CD4-positive, CD25-positive, alpha-beta regulatory T cell (primary cell): ENCODE measurements at regions not wholly inside any gene's neighbourhood (a gene's known extent, or its start where the extent isn't known, plus 50 kb on each side); places are given as distances from the start of the nearest gene placed in this dataset.
"Not testable (repeated sequence)": the region's sequence is repeated elsewhere in the genome, so short reads cannot be mapped to it uniquely, and the experiment has no call there.

Experiments used
- ATAC-seq, 2 donors: fragments of 150-1000 bp; cut with Tn5 transposase; one replicate each; pipeline ENCODE4 v1.10.0; 2021; ENCODE audit warnings: low read depth in 2 of 2, moderate number of reproducible peaks in 2 of 2, moderate library complexity in 1 of 2
- DNase-seq, 3 donors: peaks; one replicate each; pipeline versions ENCODE4 v3.0.0 to v3.0.0-alpha.2; 2012 to 2022; ENCODE audit warnings: mixed read lengths in 1 of 3
- H3K27ac ChIP-seq: one replicate; pipeline ENCODE4 v1.7.0; 2013; ENCODE audit warnings: mild to moderate bottlenecking, low read length; ENCODE audit not compliant: insufficient read depth, poor library complexity, severe bottlenecking
- H3K27me3 ChIP-seq: one replicate; pipeline ENCODE4 v1.7.0; 2013; ENCODE audit warnings: low read length; ENCODE audit not compliant: control insufficient read depth, insufficient read depth
- H3K36me3 ChIP-seq: one replicate; pipeline ENCODE4 v1.7.0; 2013; ENCODE audit warnings: mild to moderate bottlenecking, low read length, moderate library complexity; ENCODE audit not compliant: control insufficient read depth, insufficient read depth
- H3K4me1 ChIP-seq: 2 replicates; pipeline ENCODE4 v1.7.0; 2013; ENCODE audit warnings: mild to moderate bottlenecking, low read length; ENCODE audit not compliant: insufficient read depth, control insufficient read depth, poor library complexity, severe bottlenecking
- H3K4me3 ChIP-seq: one replicate; pipeline ENCODE4 v1.7.0; 2013; ENCODE audit warnings: low read depth, mild to moderate bottlenecking, low read length, moderate library complexity
- H3K9me3 ChIP-seq, 2 experiments: 1 replicate in 1 of 2; 2 replicates in 1 of 2; pipeline ENCODE4 v1.7.0; 2013; ENCODE audit warnings: low read length in 2 of 2, mild to moderate bottlenecking in 1 of 2, moderate library complexity in 1 of 2; ENCODE audit not compliant: control insufficient read depth in 2 of 2
- H3K27ac Mint-ChIP-seq, 3 donors: one replicate each; pipeline ENCODE4 v1.8.0; 2020 to 2022; ENCODE audit warnings: mild to moderate bottlenecking in 3 of 3, mixed read lengths in 3 of 3, moderate library complexity in 2 of 3
- H3K27me3 Mint-ChIP-seq: one replicate; pipeline ENCODE4 v1.8.0; 2022; ENCODE audit warnings: mild to moderate bottlenecking, mixed read lengths
- H3K36me3 Mint-ChIP-seq: one replicate; pipeline ENCODE4 v1.8.0; 2020; ENCODE audit warnings: mixed read lengths
- H3K4me1 Mint-ChIP-seq, 4 donors: one replicate each; pipeline ENCODE4 v1.8.0; 2020 to 2022; ENCODE audit warnings: mixed read lengths in 4 of 4, mild to moderate bottlenecking in 1 of 4
- H3K4me3 Mint-ChIP-seq, 4 donors: one replicate each; pipeline ENCODE4 v1.8.0; 2020 to 2022; ENCODE audit warnings: mild to moderate bottlenecking in 4 of 4, mixed read lengths in 4 of 4, moderate library complexity in 3 of 4
- H3K9me3 Mint-ChIP-seq, 7 donors: one replicate each; pipeline ENCODE4 v1.8.0; 2020 to 2022; ENCODE audit warnings: mixed read lengths in 7 of 7, mild to moderate bottlenecking in 3 of 7, moderate library complexity in 2 of 7

GRCh38 chr13:83086948-83087347, 795.3 kb downstream of the SLITRK1 start:
- Histone ChIP-seq H3K27me3 (no peaks in the 10 kb centered on the region), H3K4me3 (no peak overlapping the region), H3K4me1 (no peaks in the 10 kb centered on the region), H3K9me3 (no peaks in the 10 kb centered on the region), H3K27ac (no peak overlapping the region), H3K36me3 (no peaks in the 10 kb centered on the region)
- Mint-ChIP-seq H3K27me3 (no peaks in the 10 kb centered on the region), H3K4me3 (no peak overlapping the region), H3K9me3 (peaks cover 0 to 45% (median 6%) of the 10 kb centered on the region in 7 donors), H3K4me1 (peaks cover 0 to 5% (median 0%) of the 10 kb centered on the region in 4 donors), H3K27ac (no peak overlapping the region), H3K36me3 (no peaks in the 10 kb centered on the region)
- no peak for DNase-seq
- no peak for ATAC-seq

- Histone ChIP-seq H3K27me3 (no peaks in the 10 kb centered on the region), H3K36me3 (no peaks in the 10 kb centered on the region), H3K4me1 (no peaks in the 10 kb centered on the region), H3K9me3 (no peaks in the 10 kb centered on the region), H3K4me3 (no peak overlapping the region), H3K27ac (no peak overlapping the region)
- Mint-ChIP-seq H3K27me3 (no peaks in the 10 kb centered on the region), H3K27ac (no peak overlapping the region), H3K4me1 (peaks cover 0 to 5% (median 0%) of the 10 kb centered on the region in 4 donors), H3K36me3 (no peaks in the 10 kb centered on the region), H3K4me3 (no peak overlapping the region), H3K9me3 (peaks cover 0 to 37% (median 5%) of the 10 kb centered on the region in 7 donors)
- ATAC-seq = no peak
- DNase-seq = no peak
Observed at GRCh38 chr13:83086088-83086487, 796.2 kb downstream of the SLITRK1 start.

GRCh38 chr13:83085186-83085900, 796.9 kb downstream of the SLITRK1 start:
- H3K9me3 Mint-ChIP-seq = peaks cover 0 to 38% (median 5%) of the 10 kb centered on the region in 7 donors
- H3K4me3 Mint-ChIP-seq = no peak overlapping the region
- H3K9me3 ChIP-seq = no peaks in the 10 kb centered on the region
- H3K4me3 ChIP-seq = no peak overlapping the region
- no peaks in the 10 kb centered on the region for H3K4me1 ChIP-seq
- H3K27me3 Mint-ChIP-seq = no peaks in the 10 kb centered on the region
- DNase-seq (no peak), ATAC-seq (no peak)
- no peak overlapping the region for H3K27ac ChIP-seq
- no peaks in the 10 kb centered on the region for H3K36me3 Mint-ChIP-seq
- H3K27ac Mint-ChIP-seq = no peak overlapping the region
- no peaks in the 10 kb centered on the region for H3K36me3 ChIP-seq
- no peaks in the 10 kb centered on the region for H3K27me3 ChIP-seq
- peaks cover 0 to 5% (median 0%) of the 10 kb centered on the region in 4 donors for H3K4me1 Mint-ChIP-seq

- Histone ChIP-seq H3K27me3 (no peaks in the 10 kb centered on the region), H3K36me3 (no peaks in the 10 kb centered on the region), H3K27ac (no peak overlapping the region), H3K9me3 (peaks cover 0 to 5% of the 10 kb centered on the region in 2 experiments), H3K4me1 (no peaks in the 10 kb centered on the region), H3K4me3 (no peak overlapping the region)
- H3K36me3 Mint-ChIP-seq = no peaks in the 10 kb centered on the region
- peaks cover 0 to 32% (median 9%) of the 10 kb centered on the region in 7 donors for H3K9me3 Mint-ChIP-seq
- H3K27me3 Mint-ChIP-seq = no peaks in the 10 kb centered on the region
- H3K4me3 Mint-ChIP-seq = no peak overlapping the region
- DNase-seq (no peak), ATAC-seq (no peak)
- H3K4me1 Mint-ChIP-seq = no peaks in the 10 kb centered on the region
- H3K27ac Mint-ChIP-seq = no peak overlapping the region
Observed at GRCh38 chr13:83077499-83077898, 804.8 kb downstream of the SLITRK1 start.

GRCh38 chr13:83073930-83074329, 808.3 kb downstream of the SLITRK1 start:
- H3K4me3 Mint-ChIP-seq, H3K4me1 ChIP-seq, H3K36me3 Mint-ChIP-seq, H3K36me3 ChIP-seq, H3K27me3 ChIP-seq, H3K4me3 ChIP-seq, H3K27ac Mint-ChIP-seq, H3K4me1 Mint-ChIP-seq, H3K27ac ChIP-seq, ATAC-seq, H3K27me3 Mint-ChIP-seq, DNase-seq: not testable (repeated sequence)
- H3K9me3 ChIP-seq = peaks cover 0 to 17% of the 10 kb centered on the region in 2 experiments
- peaks cover 0 to 28% (median 10%) of the 10 kb centered on the region in 7 donors for H3K9me3 Mint-ChIP-seq

- DNase-seq (no peak), ATAC-seq (no peak)
- no peaks in the 10 kb centered on the region for H3K36me3 Mint-ChIP-seq
- Histone ChIP-seq H3K4me3 (no peak overlapping the region), H3K27me3 (no peaks in the 10 kb centered on the region), H3K4me1 (no peaks in the 10 kb centered on the region), H3K27ac (no peak overlapping the region), H3K36me3 (no peaks in the 10 kb centered on the region), H3K9me3 (no peaks in the 10 kb centered on the region)
- H3K4me1 Mint-ChIP-seq = no peaks in the 10 kb centered on the region
- H3K4me3 Mint-ChIP-seq = no peak overlapping the region
- no peak overlapping the region for H3K27ac Mint-ChIP-seq
- H3K9me3 Mint-ChIP-seq = peaks cover 0 to 15% (median 4%) of the 10 kb centered on the region in 7 donors
- H3K27me3 Mint-ChIP-seq = no peaks in the 10 kb centered on the region
Observed at GRCh38 chr13:83065108-83065507, 817.2 kb downstream of the SLITRK1 start.

GRCh38 chr13:83057119-83057518, 825.2 kb downstream of the SLITRK1 start:
- H3K27me3 ChIP-seq = no peaks in the 10 kb centered on the region
- DNase-seq (no peak), ATAC-seq (no peak)
- H3K9me3 ChIP-seq = no peaks in the 10 kb centered on the region
- Mint-ChIP-seq H3K4me3 (no peak overlapping the region), H3K27me3 (no peaks in the 10 kb centered on the region), H3K4me1 (no peaks in the 10 kb centered on the region), H3K9me3 (peaks cover 0 to 14% (median 0%) of the 10 kb centered on the region in 7 donors), H3K36me3 (no peaks in the 10 kb centered on the region), H3K27ac (no peak overlapping the region)
- H3K4me1 ChIP-seq = no peaks in the 10 kb centered on the region
- no peaks in the 10 kb centered on the region for H3K36me3 ChIP-seq
- no peak overlapping the region for H3K4me3 ChIP-seq
- H3K27ac ChIP-seq = no peak overlapping the region

GRCh38 chr13:83056269-83056668, 826.0 kb downstream of the SLITRK1 start:
- no peaks in the 10 kb centered on the region for H3K27me3 ChIP-seq
- no peaks in the 10 kb centered on the region for H3K36me3 ChIP-seq
- no peaks in the 10 kb centered on the region for H3K9me3 ChIP-seq
- Mint-ChIP-seq H3K9me3 (peaks cover 0 to 13% (median 0%) of the 10 kb centered on the region in 7 donors), H3K27ac (no peak overlapping the region), H3K4me3 (no peak overlapping the region), H3K36me3 (no peaks in the 10 kb centered on the region), H3K27me3 (no peaks in the 10 kb centered on the region), H3K4me1 (no peaks in the 10 kb centered on the region)
- ATAC-seq (no peak), DNase-seq (no peak)
- H3K4me3 ChIP-seq = no peak overlapping the region
- H3K4me1 ChIP-seq = no peaks in the 10 kb centered on the region
- H3K27ac ChIP-seq = no peak overlapping the region
